H9 (cell line): ENCODE measurements at regions not wholly inside any gene's neighbourhood (a gene's known extent, or its start where the extent isn't known, plus 50 kb on each side); places are given as distances from the start of the nearest gene placed in this dataset.

Source experiments
- DNase-seq: peaks from one replicate; pipeline ENCODE4 v3.0.0-alpha.2; 2017
- H2AFZ ChIP-seq: one replicate; pipeline ENCODE4 v1.6.1; 2013; ENCODE audit warnings: mild to moderate bottlenecking, low read length, control low read depth, moderate library complexity
- H2AK5ac ChIP-seq: 2 replicates; pipeline ENCODE4 v1.6.1; 2013; ENCODE audit warnings: low read length, control low read depth, mixed read lengths; ENCODE audit not compliant: insufficient read length
- H2BK120ac ChIP-seq: one replicate; pipeline ENCODE4 v1.6.1; 2013; ENCODE audit warnings: low read depth, mild to moderate bottlenecking, low read length, control low read depth, inconsistent platforms; ENCODE audit not compliant: poor library complexity, severe bottlenecking
- H2BK12ac ChIP-seq: 2 replicates; pipeline ENCODE4 v1.6.1; 2013; ENCODE audit warnings: low read length, control low read depth, mixed read lengths, low read depth; ENCODE audit not compliant: insufficient read length
- H2BK15ac ChIP-seq: 2 replicates; pipeline ENCODE4 v1.6.1; 2013; ENCODE audit warnings: low read depth, low read length, control low read depth
- H2BK20ac ChIP-seq: one replicate; pipeline ENCODE4 v1.6.1; 2013; ENCODE audit warnings: low read depth, mild to moderate bottlenecking, low read length, control low read depth, inconsistent platforms; ENCODE audit not compliant: poor library complexity, severe bottlenecking
- H2BK5ac ChIP-seq: 2 replicates; pipeline ENCODE4 v1.6.1; 2013; ENCODE audit warnings: low read length, control low read depth, mixed read lengths; ENCODE audit not compliant: insufficient read length
- H3K14ac ChIP-seq: 2 replicates; pipeline ENCODE4 v1.6.1; 2013; ENCODE audit warnings: low read length, control low read depth; ENCODE audit not compliant: insufficient read depth
- H3K18ac ChIP-seq: 2 replicates; pipeline ENCODE4 v1.6.1; 2013; ENCODE audit warnings: low read depth, mild to moderate bottlenecking, mixed read lengths, low read length, control low read depth; ENCODE audit not compliant: insufficient read length
- H3K23ac ChIP-seq: 2 replicates; pipeline ENCODE4 v1.6.1; 2013; ENCODE audit warnings: low read length, control low read depth, mixed read lengths, low read depth; ENCODE audit not compliant: insufficient read length
- H3K23me2 ChIP-seq: 2 replicates; pipeline ENCODE4 v1.6.1; 2013; ENCODE audit warnings: low read depth, mild to moderate bottlenecking, mixed read lengths, low read length, control low read depth; ENCODE audit not compliant: insufficient read length, poor library complexity, severe bottlenecking
- H3K27ac ChIP-seq: 2 replicates; pipeline ENCODE4 v1.5.1; 2013; ENCODE audit warnings: low read length, control low read depth, mixed read lengths, low read depth; ENCODE audit not compliant: insufficient read length
- H3K27me3 ChIP-seq: 2 replicates; pipeline ENCODE4 v1.6.1; 2013; ENCODE audit warnings: low read length, control low read depth, inconsistent platforms; ENCODE audit not compliant: insufficient read depth
- H3K4ac ChIP-seq: 2 replicates; pipeline ENCODE4 v1.6.1; 2013; ENCODE audit warnings: low read depth, mild to moderate bottlenecking, control low read depth, inconsistent platforms, low read length, moderate library complexity
- H3K4me1 ChIP-seq: 2 replicates; pipeline ENCODE4 v1.6.1; 2013; ENCODE audit warnings: low read length, control low read depth, inconsistent platforms; ENCODE audit not compliant: insufficient read depth
- H3K4me2 ChIP-seq: 2 replicates; pipeline ENCODE4 v1.6.1; 2013; ENCODE audit warnings: low read length, control low read depth, mixed read lengths; ENCODE audit not compliant: insufficient read length, insufficient read depth
- H3K56ac ChIP-seq: 2 replicates; pipeline ENCODE4 v1.6.1; 2013; ENCODE audit warnings: low read depth, mild to moderate bottlenecking, mixed read lengths, low read length, control low read depth; ENCODE audit not compliant: insufficient read length
- H3K79me1 ChIP-seq: 2 replicates; pipeline ENCODE4 v1.6.1; 2013; ENCODE audit warnings: low read depth, mild to moderate bottlenecking, moderate library complexity, low read length, control low read depth, inconsistent platforms; ENCODE audit not compliant: insufficient read depth, poor library complexity, severe bottlenecking
- H3K79me2 ChIP-seq: 2 replicates; pipeline ENCODE4 v1.6.1; 2013; ENCODE audit warnings: low read length, control low read depth, inconsistent platforms; ENCODE audit not compliant: insufficient read depth
- H3K9ac ChIP-seq: 2 replicates; pipeline ENCODE4 v1.6.1; 2013; ENCODE audit warnings: low read length, control low read depth, mixed read lengths; ENCODE audit not compliant: insufficient read length; ENCODE audit errors: extremely low read depth
- H3K9me3 ChIP-seq: one replicate; pipeline ENCODE4 v1.6.1; 2013; ENCODE audit warnings: low read depth, low read length, inconsistent platforms; ENCODE audit not compliant: control insufficient read depth
- H3T11ph ChIP-seq: one replicate; pipeline ENCODE4 v1.6.1; 2013; ENCODE audit warnings: mild to moderate bottlenecking, low read length, control low read depth, inconsistent platforms
- H4K20me1 ChIP-seq: one replicate; pipeline ENCODE4 v1.6.1; 2013; ENCODE audit not compliant: control insufficient read depth, insufficient read length, insufficient read depth
- H4K5ac ChIP-seq: 2 replicates; pipeline ENCODE4 v1.6.1; 2013; ENCODE audit warnings: low read depth, mild to moderate bottlenecking, mixed read lengths, low read length, control low read depth; ENCODE audit not compliant: insufficient read length
- H4K8ac ChIP-seq: replicated peaks from 2 replicates; pipeline ENCODE4 v1.6.1; 2013; ENCODE audit warnings: low read length, control low read depth, mixed read lengths, low read depth; ENCODE audit not compliant: insufficient read length
- H4K91ac ChIP-seq: 2 replicates; pipeline ENCODE4 v1.6.1; 2013; ENCODE audit warnings: low read depth, mild to moderate bottlenecking, moderate library complexity, mixed read lengths, low read length, control low read depth; ENCODE audit not compliant: insufficient read length
- H3K27ac Mint-ChIP-seq, 3 experiments: 2 replicates in 2 of 3; 3 replicates in 1 of 3; pipeline ENCODE4 v1.8.0; 2020 to 2021; ENCODE audit warnings: mixed read lengths in 3 of 3, mild to moderate bottlenecking in 1 of 3, moderate library complexity in 1 of 3
- H3K27me3 Mint-ChIP-seq: 2 replicates; pipeline ENCODE4 v1.8.0; 2021; ENCODE audit warnings: low read depth, mild to moderate bottlenecking, moderate library complexity, mixed read lengths
- H3K36me3 Mint-ChIP-seq, 3 experiments: 2 replicates in 2 of 3; 3 replicates in 1 of 3; pipeline ENCODE4 v1.8.0; 2020 to 2021; ENCODE audit warnings: low read depth in 3 of 3, mixed read lengths in 3 of 3; ENCODE audit not compliant: insufficient read depth in 1 of 3
- H3K4me1 Mint-ChIP-seq, 2 experiments: 2 replicates each; pipeline ENCODE4 v1.8.0; 2020; ENCODE audit warnings: mixed read lengths in 2 of 2
- H3K4me3 Mint-ChIP-seq, 2 experiments: 2 replicates in 1 of 2; 3 replicates in 1 of 2; pipeline ENCODE4 v1.8.0; 2020 to 2021; ENCODE audit warnings: mild to moderate bottlenecking in 2 of 2, mixed read lengths in 2 of 2, moderate library complexity in 1 of 2
- H3K9me3 Mint-ChIP-seq, 2 experiments: 2 replicates in 1 of 2; 3 replicates in 1 of 2; pipeline ENCODE4 v1.8.0; 2020; ENCODE audit warnings: mild to moderate bottlenecking in 2 of 2, mixed read lengths in 2 of 2, moderate library complexity in 1 of 2
- WGBS: extraction: QIAGEN DNeasy Blood & Tissue Kit; methylation state at CpG from one replicate; pipeline ENCODE4 v1.1.7; 2013; ENCODE audit warnings: missing lambda C conversion rate, low lambda C conversion rate, mixed read lengths; ENCODE audit not compliant: insufficient read length; ENCODE audit errors: extremely low coverage; 5-methylcytosine and 5-hydroxymethylcytosine counted together
- TF ChIP-seq, protein P1 (sequence below): fragments of 200-600 bp; sonication (generic); conservative IDR thresholded peaks from 3 replicates; pipeline ENCODE4 v1.8.0; 2021; ENCODE audit warnings: antibody characterized with exemption, mild to moderate bottlenecking

DNA sequence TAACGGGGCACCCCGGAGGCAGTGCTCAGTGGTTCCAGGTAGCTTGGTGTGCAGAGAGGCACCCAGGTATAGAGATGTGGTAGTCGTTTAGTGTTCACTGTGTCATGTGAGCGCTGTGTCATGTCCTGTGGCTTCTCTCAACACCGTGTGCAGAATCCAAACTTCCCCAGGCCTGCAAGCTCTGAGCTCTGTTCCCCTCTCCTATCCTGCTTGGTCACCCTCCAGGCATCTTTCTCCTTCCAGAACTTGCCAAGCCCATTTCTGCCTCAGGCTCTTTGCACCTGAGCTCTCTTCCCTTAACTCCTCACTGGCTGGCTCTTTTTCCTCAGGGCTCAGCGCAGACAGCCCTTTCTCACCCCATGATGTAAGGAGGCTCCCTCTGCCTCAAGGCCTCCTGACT is 64.8 kb downstream of the CARTPT start:
- no peak overlapping the region for H2BK120ac ChIP-seq
- H3K18ac ChIP-seq: no peak overlapping the region
- no peak overlapping the region for H3K27ac ChIP-seq
- H4K5ac ChIP-seq: no peak overlapping the region
- no peak overlapping the region for H4K8ac ChIP-seq
- H3K4me1 ChIP-seq: peaks cover 11% of the 10 kb centered on the region
- no peak overlapping the region for H2BK15ac ChIP-seq
- Mint-ChIP-seq H3K4me1 (peaks cover 14 to 24% of the 10 kb centered on the region in 2 experiments), H3K27me3 (peaks cover 11% of the 10 kb centered on the region), H3K9me3 (peaks cover 0 to 2% of the 10 kb centered on the region in 2 experiments; a peak in 4 of 5 replicates), H3K36me3 (peaks cover 0 to 2% (median 0%) of the 10 kb centered on the region in 3 experiments; a peak in 1 of 7 replicates), H3K4me3 (no peak overlapping the region), H3K27ac (no peak overlapping the region)
- H3K4ac ChIP-seq: no peak overlapping the region
- H3K27me3 ChIP-seq: no peaks in the 10 kb centered on the region; the same call in 1 of the 2 replicates
- no peak overlapping the region for H2BK20ac ChIP-seq
- no peak overlapping the region for H3K9ac ChIP-seq
- H2AFZ ChIP-seq: no peak overlapping the region
- H3K56ac ChIP-seq: no peak overlapping the region
- H3K79me1 ChIP-seq: no peaks in the 10 kb centered on the region
- no peak overlapping the region for H3K14ac ChIP-seq
- H2AK5ac ChIP-seq: no peak overlapping the region
- H3K23ac ChIP-seq: no peak overlapping the region
- no peak overlapping the region for H2BK12ac ChIP-seq
- TF ChIP-seq, protein P1, sequence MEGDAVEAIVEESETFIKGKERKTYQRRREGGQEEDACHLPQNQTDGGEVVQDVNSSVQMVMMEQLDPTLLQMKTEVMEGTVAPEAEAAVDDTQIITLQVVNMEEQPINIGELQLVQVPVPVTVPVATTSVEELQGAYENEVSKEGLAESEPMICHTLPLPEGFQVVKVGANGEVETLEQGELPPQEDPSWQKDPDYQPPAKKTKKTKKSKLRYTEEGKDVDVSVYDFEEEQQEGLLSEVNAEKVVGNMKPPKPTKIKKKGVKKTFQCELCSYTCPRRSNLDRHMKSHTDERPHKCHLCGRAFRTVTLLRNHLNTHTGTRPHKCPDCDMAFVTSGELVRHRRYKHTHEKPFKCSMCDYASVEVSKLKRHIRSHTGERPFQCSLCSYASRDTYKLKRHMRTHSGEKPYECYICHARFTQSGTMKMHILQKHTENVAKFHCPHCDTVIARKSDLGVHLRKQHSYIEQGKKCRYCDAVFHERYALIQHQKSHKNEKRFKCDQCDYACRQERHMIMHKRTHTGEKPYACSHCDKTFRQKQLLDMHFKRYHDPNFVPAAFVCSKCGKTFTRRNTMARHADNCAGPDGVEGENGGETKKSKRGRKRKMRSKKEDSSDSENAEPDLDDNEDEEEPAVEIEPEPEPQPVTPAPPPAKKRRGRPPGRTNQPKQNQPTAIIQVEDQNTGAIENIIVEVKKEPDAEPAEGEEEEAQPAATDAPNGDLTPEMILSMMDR: no peak
- no CpG with 5 or more reads among the region's 6 CpGs for WGBS
- H3K4me2 ChIP-seq: no peak overlapping the region
- H3K23me2 ChIP-seq: no peaks in the 10 kb centered on the region
- no peak overlapping the region for H2BK5ac ChIP-seq
- no peaks in the 10 kb centered on the region for H3K79me2 ChIP-seq
- no peak for DNase-seq
- H4K91ac ChIP-seq: no peak overlapping the region
- no peaks in the 10 kb centered on the region for H3K9me3 ChIP-seq
- H4K20me1 ChIP-seq: no peaks in the 10 kb centered on the region
- no peak overlapping the region for H3T11ph ChIP-seq
